NAMALWA (cell line): ENCODE measurements at regions not wholly inside any gene's neighbourhood (a gene's known extent, or its start where the extent isn't known, plus 50 kb on each side); places are given as distances from the start of the nearest gene placed in this dataset.
"Not testable (repeated sequence)": the region's sequence is repeated elsewhere in the genome, so short reads cannot be mapped to it uniquely, and the experiment has no call there.

Experiments
- DNase-seq: peaks from one replicate; pipeline ENCODE4 v3.0.0-alpha.2; 2015; ENCODE audit warnings: low spot score

DNA sequence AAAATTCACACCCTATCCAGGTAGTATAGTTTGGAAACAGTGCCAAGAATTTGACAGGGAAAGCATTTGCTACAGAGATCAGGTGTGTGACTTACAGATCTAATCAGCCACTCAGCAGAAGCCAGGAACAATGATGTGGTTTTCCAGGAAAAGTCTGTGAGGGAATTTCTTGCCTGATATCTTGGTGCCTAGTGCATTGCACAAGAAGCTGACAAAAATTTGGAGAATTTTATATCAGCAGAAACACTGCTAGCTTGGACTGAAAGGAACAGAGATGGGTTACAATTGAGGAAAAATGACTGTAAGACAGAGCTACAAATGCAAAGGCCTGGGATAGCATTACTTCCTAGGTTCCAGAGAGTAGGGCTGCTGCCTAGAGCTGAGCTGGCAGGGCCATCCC, 658.1 kb upstream of the CHD1 start:
- DNase-seq = no peak

DNA sequence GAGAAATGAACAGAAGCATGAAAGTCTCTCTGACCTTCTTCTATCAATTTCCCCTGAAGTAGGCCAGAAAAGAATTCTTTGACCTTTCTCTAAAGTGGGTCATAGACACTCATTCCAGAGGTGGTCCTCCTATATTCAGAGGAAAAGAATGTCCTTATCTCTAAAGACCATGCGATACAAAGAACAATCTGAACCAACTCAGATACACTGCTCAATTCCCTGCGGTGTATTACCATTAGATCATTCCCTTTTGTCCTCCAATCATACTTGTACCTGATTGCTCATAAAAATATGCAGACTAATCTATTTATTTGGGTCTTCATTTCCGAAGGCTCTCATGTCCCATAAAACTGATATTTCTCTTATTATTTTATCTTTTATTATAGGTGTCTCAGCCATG, 652.4 kb upstream of the CHD1 start:
- not testable (repeated sequence) for DNase-seq

DNA sequence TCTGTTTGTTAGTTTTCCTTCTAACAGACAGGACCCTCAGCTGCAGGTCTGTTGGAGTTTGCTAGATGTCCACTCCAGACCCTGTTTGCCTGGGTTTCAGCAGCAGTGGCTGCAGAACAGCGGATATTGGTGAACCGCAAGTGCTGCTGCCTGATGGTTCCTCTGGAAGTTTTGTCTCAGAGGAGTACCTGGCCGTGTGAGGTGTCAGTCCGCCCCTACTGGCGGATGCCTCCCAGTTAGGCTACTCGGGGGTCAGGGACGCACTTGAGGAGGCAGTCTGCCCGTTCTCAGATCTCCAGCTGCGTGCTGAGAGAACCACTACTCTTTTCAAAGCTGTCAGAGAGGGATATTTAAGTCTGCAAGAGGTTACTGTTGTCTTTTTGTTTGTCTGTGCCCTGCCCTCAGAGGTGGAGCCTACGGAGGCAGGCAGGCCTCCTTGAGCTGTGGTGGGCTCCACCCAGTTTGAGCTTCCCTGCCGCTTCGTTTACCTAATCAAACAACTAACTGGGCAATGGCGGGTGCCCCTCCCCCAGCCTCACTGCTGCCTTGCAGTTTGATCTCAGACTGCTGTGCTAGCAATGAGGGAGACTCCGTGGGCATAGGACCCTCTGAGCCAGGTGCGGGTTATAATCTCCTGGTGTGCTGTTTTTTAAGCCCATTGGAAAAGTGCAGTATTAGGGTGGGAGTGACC, 634.3 kb upstream of the CHD1 start:
- DNase-seq = not testable (repeated sequence)

DNA sequence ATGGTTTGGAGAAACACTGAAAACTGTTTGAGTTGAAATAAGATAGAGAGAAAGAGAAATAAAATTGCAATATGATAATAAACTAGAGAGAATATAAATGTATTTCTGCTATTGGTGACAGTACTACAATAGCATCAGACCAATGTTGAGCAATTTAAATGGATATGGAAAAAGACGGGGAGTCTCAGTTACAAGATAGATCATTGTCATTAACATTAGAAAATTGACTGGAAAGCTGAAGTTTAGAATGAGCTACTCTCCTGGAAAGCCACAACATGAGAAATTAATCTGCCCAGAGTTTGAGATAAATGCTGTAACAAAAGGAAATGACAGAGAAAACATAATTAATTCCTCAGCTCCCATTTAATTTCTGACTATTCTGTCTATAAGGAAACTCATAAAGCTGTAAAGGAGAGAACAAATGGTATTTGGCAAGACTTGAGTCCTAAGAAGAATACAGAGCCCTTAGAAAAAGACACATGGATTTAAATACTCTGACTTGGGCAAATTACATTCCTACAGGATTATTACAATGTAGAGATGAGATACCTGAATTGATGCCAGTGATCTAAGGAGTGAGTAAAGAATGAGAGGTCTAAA, 624.5 kb upstream of the CHD1 start:
- no peak for DNase-seq

DNA sequence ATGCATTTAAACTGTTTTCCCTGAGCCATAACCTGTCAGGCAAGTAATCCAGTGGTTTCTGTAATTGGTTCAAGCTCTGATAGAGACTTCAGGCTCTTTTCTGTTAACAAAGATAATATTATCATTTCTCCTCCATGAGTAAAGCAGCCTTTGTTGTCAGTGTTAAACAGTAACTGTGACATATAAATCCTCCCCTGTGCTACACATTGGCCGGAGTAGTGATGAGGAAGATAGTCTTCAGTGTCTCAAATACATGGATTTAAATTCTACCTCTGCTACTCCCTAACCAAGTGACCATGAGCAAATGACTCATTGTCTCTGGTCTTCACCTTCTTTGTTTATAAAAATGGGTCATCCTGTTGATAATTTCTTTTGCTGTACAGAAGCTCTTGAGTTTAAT, 615.5 kb upstream of the CHD1 start:
- no peak for DNase-seq

DNA sequence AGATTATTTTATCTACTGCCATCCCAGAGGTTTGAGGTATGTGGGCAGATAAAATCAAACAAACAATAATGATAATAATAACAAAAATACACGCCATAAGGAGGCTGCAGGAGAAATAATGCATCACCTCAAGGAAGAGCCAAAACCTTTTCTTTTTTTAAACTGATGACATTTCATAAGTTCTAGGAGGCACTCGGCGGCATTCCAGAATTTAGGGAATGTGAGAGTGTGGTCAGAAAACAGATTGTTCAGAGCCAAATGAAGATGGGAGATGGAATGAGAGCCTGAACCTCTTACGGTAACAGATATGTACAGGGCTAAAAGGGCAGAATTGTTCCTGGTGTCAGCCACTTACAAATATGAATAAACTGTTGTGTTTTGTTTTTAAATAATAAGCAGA, 615.0 kb upstream of the CHD1 start:
- no peak for DNase-seq

DNA sequence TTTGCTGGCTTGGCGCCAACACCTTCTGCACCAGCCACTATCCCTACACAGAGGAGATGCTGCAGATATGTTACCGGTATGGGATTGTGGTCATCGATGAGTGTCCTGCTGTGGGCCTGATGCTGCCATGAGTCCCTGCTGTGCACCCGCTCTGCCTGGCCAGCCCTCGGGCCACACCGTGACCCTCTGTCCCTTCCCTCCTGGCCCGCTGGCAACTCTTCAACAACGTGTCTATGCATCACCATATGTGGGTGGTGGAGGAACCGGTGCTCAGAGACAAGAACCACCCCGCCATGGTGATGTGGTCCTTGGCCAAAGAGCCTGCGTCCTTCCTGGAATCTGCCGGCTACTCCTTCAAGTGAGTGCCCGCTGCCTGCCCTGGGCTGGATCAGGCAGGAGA, 605.4 kb upstream of the CHD1 start:
- DNase-seq = not testable (repeated sequence)

DNA sequence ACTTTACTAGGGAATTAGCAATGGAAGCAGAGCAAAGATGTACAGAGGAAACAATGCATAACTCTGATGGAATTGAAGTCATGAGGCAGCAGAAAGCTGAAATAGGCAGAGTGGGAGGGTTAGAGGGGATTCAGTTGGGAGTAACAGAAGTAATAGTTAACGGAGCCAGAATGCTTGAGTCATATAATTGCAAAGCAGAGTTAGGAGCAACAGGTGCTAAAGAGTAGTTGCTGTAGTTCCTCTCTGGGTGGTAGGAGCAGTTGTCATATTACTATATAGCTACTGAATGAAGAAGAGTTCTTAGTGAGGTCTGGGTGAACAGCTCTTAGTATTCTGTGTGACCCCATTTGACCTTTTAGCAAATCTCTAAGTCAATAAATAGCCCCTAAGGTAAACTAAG, 592.9 kb upstream of the CHD1 start:
- not testable (repeated sequence) for DNase-seq

DNA sequence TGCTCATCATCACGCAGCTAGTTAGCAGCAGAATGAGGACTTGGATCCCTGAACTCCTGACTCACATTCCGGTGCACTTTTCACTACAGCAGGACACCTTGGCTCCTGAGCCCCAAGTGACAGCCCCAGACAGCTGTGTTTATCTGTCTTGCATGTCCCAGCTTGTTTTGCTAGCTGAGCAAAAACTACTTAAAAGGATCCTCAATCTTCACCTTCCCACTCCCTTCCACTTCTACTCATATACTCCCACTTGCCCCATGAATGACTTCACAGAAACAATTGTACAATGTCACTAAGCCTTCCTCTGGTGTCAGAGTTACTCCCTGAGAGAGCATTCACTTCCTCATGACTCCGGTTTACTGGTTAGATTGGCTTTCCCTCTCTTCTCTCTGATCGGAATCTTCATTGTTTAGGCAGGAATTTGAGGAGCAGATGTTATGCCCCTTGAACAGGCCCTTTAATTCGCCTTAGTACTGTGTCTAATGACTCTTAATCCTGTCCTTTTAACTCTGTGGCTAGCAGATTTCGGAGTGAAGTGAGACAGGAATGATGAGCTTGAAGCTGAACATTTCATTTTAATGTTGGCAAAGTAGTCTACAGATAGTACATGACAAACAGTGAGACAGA, 587.2 kb upstream of the CHD1 start:
- DNase-seq = not testable (repeated sequence)

DNA sequence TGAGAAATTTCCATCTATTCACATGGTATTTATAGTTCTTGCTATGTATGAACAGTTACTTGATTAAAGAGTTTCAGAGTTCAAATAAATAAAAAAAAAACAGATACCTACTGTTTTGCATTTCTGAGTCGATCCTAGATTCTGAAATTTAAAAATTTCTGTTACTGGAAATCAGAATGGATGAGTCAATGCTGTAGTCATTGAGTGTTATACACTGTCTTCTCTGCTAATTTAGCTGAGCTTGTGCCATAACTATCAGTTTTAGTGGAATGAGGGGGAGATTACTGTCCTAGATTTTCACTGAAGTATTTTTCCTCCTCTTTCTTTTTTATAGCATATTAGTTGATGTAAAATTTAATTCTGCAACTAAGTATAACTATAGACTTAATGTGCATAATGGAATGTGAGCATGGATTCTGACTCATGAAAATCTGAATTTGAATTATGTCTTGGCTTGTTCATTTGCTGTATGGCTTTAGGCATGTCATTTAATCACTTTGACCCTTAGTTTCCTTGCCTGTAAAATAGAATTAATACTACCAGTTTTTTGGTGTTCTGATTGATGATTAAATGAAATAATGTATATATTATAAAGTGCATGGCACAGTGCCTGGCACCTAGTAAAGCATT, 581.5 kb upstream of the CHD1 start:
- DNase-seq = not testable (repeated sequence)

DNA sequence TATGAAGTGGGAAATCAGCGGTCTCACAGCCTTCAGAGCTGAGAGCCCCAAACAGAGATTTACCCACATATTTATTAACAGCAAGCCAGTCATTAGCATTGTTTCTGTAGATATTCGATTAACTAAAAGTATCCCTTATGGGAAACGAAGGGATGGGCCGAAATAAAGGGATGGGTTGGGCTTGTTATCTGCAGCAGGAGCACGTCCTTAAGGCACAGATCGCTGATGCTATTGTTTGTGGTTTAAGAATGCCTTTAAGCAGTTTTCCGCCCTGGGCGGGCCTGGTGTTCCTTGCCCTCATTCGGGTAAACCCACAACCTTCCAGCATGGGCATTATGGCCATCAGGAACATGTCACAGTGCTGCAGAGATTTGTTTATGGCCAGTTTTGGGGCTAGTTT, 580.3 kb upstream of the CHD1 start:
- DNase-seq = not testable (repeated sequence)

DNA sequence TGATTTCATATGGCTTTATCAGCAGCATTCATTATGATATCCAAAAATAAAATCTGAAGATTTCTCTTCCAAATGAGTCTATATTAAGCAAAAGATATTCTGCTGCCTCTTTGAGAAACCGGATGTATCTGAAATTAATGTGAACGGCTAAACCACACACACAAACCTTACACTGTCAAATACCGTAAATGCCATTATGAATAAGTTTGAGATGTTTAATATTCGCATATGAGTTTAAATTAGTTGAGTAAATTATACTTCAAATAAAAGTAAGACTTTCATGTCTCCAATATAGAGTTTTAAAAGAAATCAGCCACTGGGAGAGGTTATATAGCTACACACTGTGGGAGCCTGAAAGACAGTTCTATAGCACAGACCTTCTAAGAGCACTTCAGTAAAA, 566.6 kb upstream of the CHD1 start:
- not testable (repeated sequence) for DNase-seq

DNA sequence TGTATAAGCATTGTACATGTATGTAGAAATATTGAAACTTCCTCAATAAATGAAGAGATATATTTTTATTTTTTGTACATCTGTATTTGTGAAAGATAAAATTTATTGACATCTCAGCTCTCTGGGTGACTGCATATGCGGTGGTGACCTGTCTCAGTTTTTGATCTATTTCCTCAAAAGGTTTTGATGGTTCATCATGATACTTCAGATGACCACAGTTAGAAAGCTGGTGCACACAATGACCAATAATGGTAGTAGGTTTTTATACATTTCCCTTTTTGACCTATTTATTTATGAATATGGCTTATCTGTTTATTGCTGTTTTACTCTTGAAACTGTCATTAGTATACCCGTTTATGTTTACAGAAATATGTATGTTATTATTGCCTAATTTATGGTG, 549.6 kb upstream of the CHD1 start:
- not testable (repeated sequence) for DNase-seq

DNA sequence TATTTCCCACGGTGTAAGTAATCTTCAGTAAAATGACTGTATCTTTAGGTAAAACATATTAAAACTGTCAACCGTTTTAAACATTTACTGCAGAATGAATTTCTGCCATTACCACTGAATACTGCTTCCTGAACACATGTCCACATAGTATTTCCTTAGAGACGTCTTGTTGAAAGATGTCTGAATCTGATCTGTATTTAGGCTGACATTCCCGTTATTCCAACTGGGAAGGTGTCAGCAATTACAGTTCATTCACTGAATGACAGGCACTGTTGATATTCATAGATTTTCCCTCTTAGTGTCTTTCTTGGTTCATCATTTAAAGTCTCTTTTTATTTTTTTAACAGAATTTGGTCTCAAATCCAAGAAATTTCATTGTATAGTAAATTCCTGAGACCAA, 544.5 kb upstream of the CHD1 start:
- not testable (repeated sequence) for DNase-seq

DNA sequence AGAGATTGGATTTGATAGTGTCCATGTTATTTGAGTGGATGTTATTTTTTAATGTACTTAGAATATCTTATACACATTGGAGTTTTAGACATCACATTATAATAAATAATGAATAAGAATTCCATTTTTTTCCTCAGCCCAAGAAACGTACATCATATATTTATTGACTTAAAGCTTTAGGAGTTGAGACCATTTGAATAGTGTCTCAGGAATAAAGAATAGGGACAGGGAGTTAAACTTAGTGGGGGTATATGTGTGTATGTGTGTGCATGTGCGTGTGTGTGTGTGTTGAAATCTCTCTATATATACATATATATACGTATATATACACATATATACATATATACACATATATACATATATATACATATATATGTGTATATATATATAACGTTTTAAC, 542.9 kb upstream of the CHD1 start:
- not testable (repeated sequence) for DNase-seq

DNA sequence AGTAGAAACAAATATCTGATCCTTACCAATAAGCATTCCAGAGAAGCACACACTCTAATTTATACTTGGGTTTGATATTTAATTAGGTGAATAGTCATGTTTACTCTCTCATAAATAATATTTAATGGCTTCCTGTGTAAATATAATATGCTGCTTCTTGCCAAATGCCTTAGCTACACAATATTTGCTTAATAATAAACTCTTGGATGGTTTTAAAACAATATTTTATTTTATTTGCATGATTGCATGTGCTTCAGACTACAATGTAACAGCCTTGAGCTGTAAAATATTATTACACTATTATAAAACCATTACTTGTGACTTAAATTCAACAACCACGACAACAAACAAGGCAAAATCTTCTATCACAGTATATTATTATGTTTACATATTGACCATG, 542.4 kb upstream of the CHD1 start:
- not testable (repeated sequence) for DNase-seq

DNA sequence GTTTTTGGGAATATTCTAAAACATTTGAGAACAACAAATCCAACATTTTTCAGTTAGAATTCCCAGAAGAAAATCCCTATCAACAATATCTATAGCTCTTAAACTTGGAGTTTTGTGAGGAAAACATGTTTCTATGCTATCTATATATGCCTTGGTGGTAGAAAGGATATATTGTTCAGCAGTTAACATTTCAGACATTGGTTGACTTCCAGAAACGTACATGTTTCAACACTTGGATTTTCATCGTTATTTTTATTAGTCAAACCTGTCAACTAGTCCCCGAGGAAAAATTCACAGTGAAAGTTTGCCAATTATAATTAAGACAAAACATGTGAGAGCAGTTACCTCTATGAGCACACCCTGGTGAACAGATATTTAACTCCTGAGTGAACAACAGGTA, 541.8 kb upstream of the CHD1 start:
- not testable (repeated sequence) for DNase-seq

DNA sequence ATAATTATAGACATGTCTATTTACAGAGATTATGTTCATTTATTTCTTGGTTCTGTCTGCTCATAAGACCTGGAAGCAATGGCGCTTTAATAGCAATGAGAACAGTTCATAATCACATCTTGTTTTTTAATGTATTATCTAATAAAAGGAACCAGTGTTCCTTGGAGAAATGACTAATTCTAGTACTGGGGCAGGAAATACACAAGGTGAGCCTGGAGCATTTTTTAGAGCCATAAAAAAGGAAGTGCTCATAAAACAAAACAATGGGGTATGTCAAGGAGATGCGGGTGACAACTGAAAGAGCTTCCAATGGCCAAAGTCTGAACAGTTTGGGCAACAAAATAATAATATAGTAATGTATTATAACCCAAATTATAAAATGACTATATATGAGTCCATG, 531.9 kb upstream of the CHD1 start:
- DNase-seq = no peak

DNA sequence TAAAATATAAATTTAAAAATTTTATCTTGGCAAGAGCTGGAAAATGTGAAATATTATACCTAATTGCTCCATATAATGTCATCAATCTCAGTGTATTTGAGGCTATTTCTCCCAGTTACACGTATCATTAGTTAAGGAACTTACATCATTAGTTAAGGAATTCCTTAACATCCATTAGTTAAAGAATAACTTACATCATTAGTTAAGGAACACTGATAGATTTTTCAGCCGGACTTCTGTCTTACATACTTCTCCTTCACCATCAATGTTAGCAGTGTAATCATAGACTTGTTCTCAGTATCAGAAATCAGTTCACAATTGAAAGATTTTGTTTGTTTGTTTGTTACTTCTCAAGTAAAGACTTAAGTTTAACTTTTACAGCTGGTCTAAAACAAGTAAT, 524.4 kb upstream of the CHD1 start:
- no peak for DNase-seq

DNA sequence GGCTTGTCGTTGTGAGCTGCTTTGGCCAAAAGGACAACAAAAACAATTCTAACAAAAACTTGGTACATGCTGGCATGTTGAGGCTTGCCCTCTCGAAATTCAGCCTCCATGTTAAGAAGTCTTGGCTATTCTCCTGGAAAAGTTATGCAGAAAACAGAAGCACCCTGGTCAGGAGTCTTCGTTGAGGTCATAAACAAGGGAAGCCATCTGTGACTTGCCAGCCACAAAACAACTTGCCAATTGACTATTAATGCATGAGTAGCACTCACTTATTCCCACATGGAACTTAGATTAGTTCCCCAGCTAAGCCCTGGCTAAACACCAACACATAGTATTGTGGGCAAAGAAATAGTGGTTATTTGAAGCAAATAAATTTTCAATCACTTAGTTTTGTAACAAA, 521.0 kb upstream of the CHD1 start:
- DNase-seq = no peak

DNA sequence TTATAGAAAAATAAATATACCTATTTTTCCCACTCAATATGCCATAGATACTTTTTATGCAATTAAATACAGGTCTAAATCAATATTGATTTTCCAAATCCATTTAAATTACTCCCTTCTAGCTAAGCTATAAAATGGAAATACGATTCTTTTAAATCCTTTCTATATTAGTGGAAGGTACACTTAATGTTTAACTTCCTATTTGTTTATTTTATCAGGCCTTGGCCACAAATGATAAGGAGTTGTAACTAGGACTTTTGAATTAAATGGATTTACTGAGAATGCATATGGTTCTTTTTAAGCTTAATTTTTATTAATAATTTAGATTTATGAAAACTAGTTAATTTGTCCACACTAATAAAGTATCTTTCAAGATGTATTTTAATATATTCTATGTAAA, 517.0 kb upstream of the CHD1 start:
- no peak for DNase-seq

DNA sequence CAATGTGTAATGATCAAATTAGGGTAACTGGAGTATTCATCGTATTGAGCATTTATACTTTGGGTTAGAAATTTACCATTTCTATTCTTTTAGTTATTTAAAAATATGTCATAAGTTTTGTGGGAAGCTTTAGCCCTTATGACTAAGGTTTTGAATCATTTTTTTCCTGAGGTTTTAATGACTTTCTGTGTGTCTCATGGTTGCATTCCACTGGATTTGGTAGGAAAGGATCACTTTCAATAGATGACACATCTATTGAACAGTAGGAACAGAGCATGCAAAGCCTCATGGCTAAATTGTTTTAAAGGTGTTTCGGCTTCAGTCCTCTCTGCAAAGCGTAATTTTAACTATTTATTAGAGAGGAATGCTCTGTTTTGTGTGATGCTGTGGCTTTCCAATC, 512.4 kb upstream of the CHD1 start:
- DNase-seq = no peak

DNA sequence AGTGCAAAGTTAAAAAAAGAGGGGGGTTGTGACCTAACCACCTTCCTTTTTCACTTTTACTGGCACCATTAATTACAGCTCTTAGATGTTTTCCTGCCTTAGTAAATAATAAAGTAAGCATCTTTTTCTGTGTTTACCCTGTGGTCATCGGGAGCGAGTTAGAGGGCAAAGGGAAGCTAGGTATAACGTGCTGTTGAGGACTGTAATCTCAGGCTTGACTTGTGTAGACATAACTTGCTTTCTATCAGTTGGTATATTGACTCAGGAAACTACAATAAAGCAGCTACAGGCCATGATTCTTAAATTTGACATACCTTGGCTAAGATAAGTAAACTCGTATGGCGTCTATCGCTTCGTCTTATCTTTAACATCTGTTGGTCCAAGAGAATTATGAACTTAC, 509.8 kb upstream of the CHD1 start:
- no peak for DNase-seq
